ENCODE measurements at regions not wholly inside any gene's neighbourhood (a gene's known extent, or its start where the extent isn't known, plus 50 kb on each side); places are given as distances from the start of the nearest gene placed in this dataset.

GRCh38 chr4:10973686-10974085, 289.1 kb upstream of the CLNK start:
- DNase-seq: no peak

GRCh38 chr4:10971800-10972401, 287.3 kb upstream of the CLNK start:
- DNase-seq: no peak

- DNase-seq: no peak
Observed at GRCh38 chr4:10965196-10965595, 280.6 kb upstream of the CLNK start.

GRCh38 chr4:10963958-10964703, 279.6 kb upstream of the CLNK start:
- DNase-seq: no peak

DNA sequence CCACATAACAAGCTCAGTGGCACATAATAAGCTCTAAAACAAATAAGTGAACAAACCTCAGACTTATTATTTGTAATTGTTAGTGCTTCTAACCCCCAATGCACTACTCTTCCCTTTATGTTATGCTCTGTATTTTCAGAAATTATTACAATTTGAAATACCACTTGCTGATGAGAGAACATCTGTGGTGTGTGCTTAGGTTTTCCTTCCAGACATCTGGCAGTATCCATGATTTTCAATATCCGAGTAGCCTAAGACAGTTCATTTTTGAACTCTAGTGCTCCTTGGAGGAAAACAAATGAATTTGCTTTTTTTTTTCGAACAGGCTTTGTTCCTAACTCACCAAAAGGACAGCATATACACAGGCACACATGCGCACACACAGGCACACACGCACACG, 278.7 kb upstream of the CLNK start:
- DNase-seq: no peak

DNA sequence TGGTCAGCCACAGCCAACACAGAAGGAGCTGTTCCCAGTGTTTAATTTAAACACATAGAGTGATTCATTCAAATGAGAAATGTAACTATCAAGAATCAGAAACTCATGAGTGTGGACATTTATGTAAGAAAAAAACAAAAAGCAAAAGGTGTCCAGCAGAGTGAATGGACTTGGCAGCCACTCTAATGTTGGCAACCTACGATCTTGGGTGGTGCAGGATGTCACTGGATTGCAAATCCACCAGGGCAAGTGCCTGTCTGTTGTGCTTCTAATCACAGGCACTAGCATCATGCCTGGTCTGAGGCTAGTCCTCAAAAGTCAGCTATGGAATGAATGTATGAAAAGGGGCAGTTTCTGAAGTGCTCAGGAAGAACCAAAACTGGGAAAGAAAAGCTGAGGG, 277.7 kb upstream of the CLNK start:
- no peak for DNase-seq

DNA sequence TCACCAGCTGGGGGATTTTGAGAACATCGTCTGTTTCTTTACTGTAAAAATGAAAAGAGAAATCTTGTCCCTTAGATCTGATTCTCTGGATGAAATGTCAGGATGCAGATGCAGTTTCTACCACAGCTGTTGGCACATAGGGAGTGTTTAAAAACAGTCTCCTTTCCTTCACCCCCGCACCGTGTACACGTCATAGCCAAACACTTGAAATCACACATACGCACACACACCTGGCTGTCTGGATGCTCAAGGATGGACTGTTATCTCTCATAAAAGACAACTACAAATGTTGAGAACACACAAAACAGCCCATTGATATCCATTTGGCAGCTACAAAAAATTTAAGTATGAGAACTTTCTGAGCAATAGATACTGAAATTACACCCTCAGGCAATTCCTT, 275.8 kb upstream of the CLNK start:
- no peak for DNase-seq

- DNase-seq: no peak
Observed at GRCh38 chr4:10959586-10959985, 275.0 kb upstream of the CLNK start.

- DNase-seq: no peak
Observed at GRCh38 chr4:10958226-10958856, 273.8 kb upstream of the CLNK start.

DNA sequence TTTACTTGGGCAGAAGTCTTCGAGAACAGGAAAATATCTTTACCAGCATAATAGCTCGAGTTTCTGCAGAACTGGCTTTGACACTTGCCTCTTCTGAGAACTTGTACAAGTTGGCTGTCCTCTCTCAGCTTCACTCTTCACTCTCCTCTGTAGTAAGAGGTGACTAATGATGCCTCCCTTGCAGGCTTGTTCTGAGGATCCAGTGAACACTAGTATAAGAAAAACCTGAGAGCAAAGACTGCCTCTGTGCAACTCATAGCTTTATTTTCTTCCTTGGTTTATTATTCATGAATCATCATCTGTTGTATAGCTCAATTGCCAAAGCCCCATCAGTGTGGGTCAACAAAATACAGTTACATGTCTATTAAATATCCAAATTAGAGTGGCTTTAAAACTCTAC, 266.7 kb upstream of the CLNK start:
- DNase-seq: no peak

DNA sequence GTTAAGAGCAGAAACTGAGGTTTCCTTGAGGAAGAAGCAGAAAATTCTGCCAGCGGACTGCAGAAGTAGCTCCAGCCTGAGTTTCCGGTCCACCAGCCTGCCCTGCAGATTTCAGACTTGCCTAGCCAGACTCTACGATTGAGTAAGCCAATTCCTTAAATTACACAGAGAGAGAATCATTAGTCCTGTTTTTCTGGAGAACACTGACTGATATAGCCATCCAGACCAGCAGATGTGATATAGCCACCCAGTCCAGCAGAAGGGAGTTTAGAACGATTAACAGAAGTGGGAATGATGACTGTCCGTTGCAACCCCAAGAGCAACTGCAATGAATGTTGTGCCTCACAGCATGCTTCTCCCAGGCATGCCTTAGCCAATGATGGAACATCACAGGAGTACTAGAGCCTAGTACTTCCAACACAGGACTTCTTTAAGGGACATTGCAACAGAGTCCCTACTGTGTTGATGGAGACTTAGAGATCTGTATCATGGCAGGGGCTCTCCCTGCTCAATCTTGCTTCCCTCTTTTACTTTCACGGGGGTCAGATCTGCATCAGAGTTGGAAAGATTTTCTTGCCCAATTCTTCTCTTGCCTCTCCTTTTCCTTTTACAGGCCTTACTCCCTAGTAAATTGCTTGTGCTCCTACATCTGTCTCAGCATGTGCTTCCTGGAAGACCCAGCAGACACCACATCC, 264.6 kb upstream of the CLNK start:
- DNase-seq: no peak

- no peak for DNase-seq
Observed at GRCh38 chr4:10947898-10948297, 263.3 kb upstream of the CLNK start.

GRCh38 chr4:10944321-10944720, 259.8 kb upstream of the CLNK start:
- DNase-seq: no peak

DNA sequence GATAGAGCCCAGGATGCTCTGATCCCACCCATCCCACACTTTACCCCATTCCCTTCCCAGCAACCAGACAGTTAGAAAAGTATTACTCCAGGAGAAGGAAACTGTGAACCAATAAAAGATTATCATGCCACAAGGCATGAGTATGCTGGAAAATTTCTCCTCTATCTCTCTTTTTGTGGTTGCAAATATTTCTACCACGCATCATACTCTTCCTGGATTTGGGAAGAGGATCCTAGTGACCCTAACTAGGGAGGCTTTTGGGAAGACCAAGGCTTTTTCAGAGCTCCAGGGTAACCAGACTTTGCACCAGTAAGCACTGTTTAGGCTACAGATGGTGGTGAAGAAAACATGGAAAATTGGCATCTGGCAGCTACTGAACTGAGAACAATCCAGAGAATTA, 257.6 kb upstream of the CLNK start:
- DNase-seq: no peak

DNA sequence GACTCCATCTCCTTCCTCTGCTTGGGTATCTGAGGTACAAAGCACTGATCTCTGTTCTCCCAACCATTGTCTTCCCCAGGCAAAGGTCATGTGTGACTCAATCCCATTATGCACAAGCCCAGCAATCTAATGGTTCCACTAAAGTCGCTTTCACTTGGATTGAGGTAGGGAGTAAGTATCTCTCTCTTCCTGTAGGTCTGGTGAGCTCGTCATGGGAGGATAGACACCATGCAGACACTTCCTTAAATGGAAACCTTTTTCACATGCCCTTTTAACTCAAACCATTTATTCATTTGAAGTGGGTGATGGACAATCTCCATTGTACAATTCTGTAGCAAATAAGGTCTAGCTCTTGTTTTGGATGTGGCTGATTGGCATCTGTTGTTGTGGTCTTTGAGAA, 245.2 kb upstream of the CLNK start:
- no peak for DNase-seq

GRCh38 chr4:10925996-10926395, 241.4 kb upstream of the CLNK start:
- DNase-seq: no peak

DNA sequence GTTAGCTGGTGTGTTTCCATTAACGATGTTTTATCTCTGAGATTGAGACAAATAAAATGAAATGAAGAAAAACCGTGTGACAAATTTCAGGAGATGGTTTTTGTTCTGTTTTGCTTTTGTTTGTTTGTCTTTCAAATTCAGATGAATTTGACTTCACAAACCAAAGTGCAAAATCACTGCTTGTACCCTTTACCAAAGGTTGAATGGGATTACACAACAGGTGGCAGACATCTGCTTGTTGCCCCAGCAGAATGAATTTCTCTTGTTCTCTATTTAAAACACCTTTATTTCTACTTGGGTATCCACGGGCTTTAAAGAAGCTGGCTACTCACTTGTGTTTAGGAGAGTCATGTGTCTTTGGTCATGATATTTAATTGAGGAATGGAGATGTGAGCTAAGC, 239.7 kb upstream of the CLNK start:
- no peak for DNase-seq

GRCh38 chr4:10917566-10917965, 233.0 kb upstream of the CLNK start:
- DNase-seq: no peak

- DNase-seq: no peak
Observed at GRCh38 chr4:10898072-10898471, 213.5 kb upstream of the CLNK start.

GRCh38 chr4:10897076-10897475, 212.5 kb upstream of the CLNK start:
- no peak for DNase-seq

DNA sequence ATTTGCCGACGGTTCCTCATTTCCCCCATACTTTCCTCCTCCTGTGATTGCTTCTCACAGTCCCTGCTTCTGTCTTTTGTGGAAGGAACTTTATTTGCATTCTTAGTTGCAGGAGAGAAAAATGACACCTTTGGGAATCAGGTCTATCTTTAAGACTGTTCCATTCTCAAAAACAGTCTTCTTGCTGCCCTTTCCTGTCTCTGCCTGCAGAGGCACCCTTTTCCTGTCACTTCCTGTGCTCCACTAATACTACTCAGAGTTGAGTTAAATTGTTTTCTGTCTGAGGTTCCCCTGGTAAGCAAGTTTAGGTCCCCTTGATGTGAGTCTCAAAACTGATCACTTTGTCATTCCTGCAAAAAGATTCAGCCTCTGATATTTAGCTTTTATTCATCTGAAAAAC, 208.8 kb upstream of the CLNK start:
- no peak for DNase-seq

DNA sequence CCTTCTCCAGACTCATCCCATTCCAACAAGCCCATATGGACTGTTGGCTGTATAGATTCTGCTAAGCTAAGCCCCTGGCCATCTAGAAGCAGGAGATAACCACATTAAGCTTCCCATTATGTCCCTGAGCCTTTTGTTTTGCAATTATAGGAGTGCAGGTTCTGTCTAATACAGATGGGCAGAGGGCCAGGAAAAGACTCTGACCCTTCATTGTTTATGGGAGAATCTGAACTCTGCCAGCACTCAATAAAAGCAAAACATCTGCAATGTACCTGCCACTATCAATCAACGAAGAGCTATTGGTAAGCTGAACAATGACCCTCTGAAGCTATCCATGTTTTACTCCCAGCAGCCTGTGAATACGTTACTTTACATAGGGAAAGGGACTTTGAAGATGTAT, 207.3 kb upstream of the CLNK start:
- no peak for DNase-seq

GRCh38 chr4:10889819-10890218, 205.3 kb upstream of the CLNK start:
- no peak for DNase-seq

Data from EL (cell line).